ENCODE measurements at regions not wholly inside any gene's neighbourhood (a gene's known extent, or its start where the extent isn't known, plus 50 kb on each side); places are given as distances from the start of the nearest gene placed in this dataset. TPM values are rescaled to one million over a fixed set of nuclear protein-coding genes. Genes with fewer than 3 reads are reported as not detected.

GRCh38 chr2:126602334-126602733 is 53.6 kb upstream of the GYPC start:
- no peak overlapping the region for H3K27ac Mint-ChIP-seq
- POLR2A ChIA-PET = no interaction called here
- peaks cover 18% of the 10 kb centered on the region for H3K9me3 Mint-ChIP-seq (ENCODE audit: insufficient read depth)
- TF ChIP-seq EZH2 (IDR thresholded peaks at IDR 0.05; ENCODE audit: borderline replicate concordance, insufficient read depth, low read depth, low read length, poor library complexity, severe bottlenecking) (no peak), CTCF (IDR thresholded peaks at IDR 0.05) (no peak)
- H2AFZ ChIP-seq (ENCODE audit: insufficient read depth, low read depth, low read length, poor library complexity, severe bottlenecking) = no peak overlapping the region
- intact Hi-C loops (cut with micrococcal nuclease) = no loop called here
- ATAC-seq (ENCODE audit: low read depth) (no peak), DNase-seq (no peak)
- no peak overlapping the region for H3K4me2 ChIP-seq (replicated peaks; ENCODE audit: low read depth, low read length, poor library complexity, severe bottlenecking)
- no peak overlapping the region for H3K4me3 ChIP-seq (ENCODE audit: control extremely low read depth in 1 of 5, extremely low read depth in 1 of 5, insufficient read depth in 1 of 5, low read depth in 2 of 5, low read length in 4 of 5)
- no peaks in the 10 kb centered on the region for H3K4me1 Mint-ChIP-seq
- 63% methylated on average over 2 of the region's 2 CpGs for WGBS (ENCODE audit: insufficient coverage)
- no peak overlapping the region for H3K9ac ChIP-seq (ENCODE audit: low read length)
- H3K4me1 ChIP-seq (ENCODE audit: control insufficient read depth in 2 of 2, insufficient read depth in 2 of 2, low read length in 2 of 2) = no peaks in the 10 kb centered on the region
- no peak overlapping the region for H3K4me3 Mint-ChIP-seq
- H3K27me3 ChIP-seq (replicated peaks in 1 of 4; ENCODE audit: control extremely low read depth in 1 of 4, control insufficient read depth in 3 of 4, insufficient read depth in 4 of 4, low read length in 3 of 4) = no peaks in the 10 kb centered on the region
- peaks cover 6 to 20% (median 6%) of the 10 kb centered on the region in 3 donors for H3K9me3 ChIP-seq (ENCODE audit: control extremely low read depth in 1 of 3, control insufficient read depth in 2 of 3, insufficient read depth in 1 of 3, low read length in 2 of 3)
- CTCF ChIA-PET = no interaction called here
- H3K27ac ChIP-seq (ENCODE audit: low read length in 2 of 2) = no peak overlapping the region
- no peaks in the 10 kb centered on the region for H4K20me1 ChIP-seq (ENCODE audit: control insufficient read depth, insufficient read depth, low read length, poor library complexity, severe bottlenecking)
- H3K36me3 ChIP-seq (replicated peaks in 1 of 2; ENCODE audit: control extremely low read depth in 1 of 2, control insufficient read depth in 1 of 2, extremely low read depth in 1 of 2, insufficient read depth in 2 of 2, low read length in 1 of 2) = no peaks in the 10 kb centered on the region
- H3K27me3 Mint-ChIP-seq = peaks cover 24% of the 10 kb centered on the region
- no peaks in the 10 kb centered on the region for H3K79me2 ChIP-seq (ENCODE audit: control insufficient read depth, insufficient read depth, low read length)

Small RNA genes in the stretch of these regions (small RNA-seq; reads per million reads assigned to genes)
- not detected for gene AC097499.1 (ENCODE audit: insufficient read length, low read depth, low replicate concordance)
- gene RNU6-259P (ENCODE audit: insufficient read length, low read depth, low replicate concordance) = not detected
